Astrocyte of the spinal cord (primary cell): ENCODE measurements at regions not wholly inside any gene's neighbourhood (a gene's known extent, or its start where the extent isn't known, plus 50 kb on each side); places are given as distances from the start of the nearest gene placed in this dataset.
A peak's percentile ranks its signal among the peaks of the same experiment; 100 is the strongest.

ENCODE experiments used
- DNase-seq: peaks from one replicate; pipeline ENCODE4 v3.0.0; 2011; ENCODE audit warnings: low read depth, low spot score
- H3K4me3 ChIP-seq: 2 replicates; pipeline ENCODE4 v1.5.1; 2011; ENCODE audit warnings: low read depth, mild to moderate bottlenecking, low read length, moderate library complexity
- in situ Hi-C: cut with HindIII; loops from 2 replicates; pipeline ENCODE4 v1.10.0; 2017; ENCODE audit warnings: low sequenced_read_pairs
- TF ChIP-seq, protein P1 (sequence below): IDR thresholded peaks from 2 replicates; pipeline ENCODE4 v1.5.1; 2012; ENCODE audit warnings: low read depth, mild to moderate bottlenecking, low read length, inconsistent platforms

DNA sequence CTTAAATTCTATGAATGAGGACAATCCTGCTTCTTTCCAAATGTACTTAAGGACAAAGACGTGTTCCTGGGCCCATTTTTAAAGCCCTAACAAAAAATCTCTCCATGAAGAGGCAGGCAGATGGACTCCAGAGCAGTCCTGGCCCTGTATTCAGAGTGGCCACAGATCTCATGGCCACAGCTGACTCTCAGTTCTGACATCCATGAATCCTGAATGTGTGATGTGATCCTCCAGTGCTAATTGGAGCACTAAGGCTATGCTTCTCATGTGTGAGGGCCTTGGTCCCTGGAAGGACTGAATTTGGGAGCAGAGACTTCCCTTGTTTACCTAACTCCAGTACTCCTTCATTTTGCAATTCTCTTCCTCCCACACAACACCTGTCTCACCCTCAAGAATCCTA is 373.0 kb downstream of the AGTPBP1 start:
- in situ Hi-C loops: no loop called here
- TF ChIP-seq, protein P1, sequence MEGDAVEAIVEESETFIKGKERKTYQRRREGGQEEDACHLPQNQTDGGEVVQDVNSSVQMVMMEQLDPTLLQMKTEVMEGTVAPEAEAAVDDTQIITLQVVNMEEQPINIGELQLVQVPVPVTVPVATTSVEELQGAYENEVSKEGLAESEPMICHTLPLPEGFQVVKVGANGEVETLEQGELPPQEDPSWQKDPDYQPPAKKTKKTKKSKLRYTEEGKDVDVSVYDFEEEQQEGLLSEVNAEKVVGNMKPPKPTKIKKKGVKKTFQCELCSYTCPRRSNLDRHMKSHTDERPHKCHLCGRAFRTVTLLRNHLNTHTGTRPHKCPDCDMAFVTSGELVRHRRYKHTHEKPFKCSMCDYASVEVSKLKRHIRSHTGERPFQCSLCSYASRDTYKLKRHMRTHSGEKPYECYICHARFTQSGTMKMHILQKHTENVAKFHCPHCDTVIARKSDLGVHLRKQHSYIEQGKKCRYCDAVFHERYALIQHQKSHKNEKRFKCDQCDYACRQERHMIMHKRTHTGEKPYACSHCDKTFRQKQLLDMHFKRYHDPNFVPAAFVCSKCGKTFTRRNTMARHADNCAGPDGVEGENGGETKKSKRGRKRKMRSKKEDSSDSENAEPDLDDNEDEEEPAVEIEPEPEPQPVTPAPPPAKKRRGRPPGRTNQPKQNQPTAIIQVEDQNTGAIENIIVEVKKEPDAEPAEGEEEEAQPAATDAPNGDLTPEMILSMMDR: no peak
- no peak overlapping the region for H3K4me3 ChIP-seq
- DNase-seq: no peak

DNA sequence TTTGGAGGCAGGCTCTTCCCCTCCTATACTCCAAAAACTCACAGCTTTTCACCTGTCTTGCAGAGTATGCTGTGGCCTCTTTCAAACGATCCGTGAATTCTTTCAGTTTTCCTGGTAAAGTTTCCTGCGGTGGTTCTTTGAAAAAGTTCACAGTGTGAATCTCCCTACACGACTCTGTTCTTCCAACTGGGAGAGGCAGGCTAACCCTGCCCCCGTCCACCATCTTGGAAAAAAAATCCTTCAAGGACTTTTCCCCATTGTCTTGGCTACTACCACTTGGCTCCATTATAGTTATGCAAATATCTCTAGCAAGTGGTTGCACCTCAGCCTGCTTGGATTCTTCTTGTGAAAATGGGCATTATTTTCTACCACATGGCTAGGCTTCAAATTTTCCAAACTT is 382.6 kb downstream of the AGTPBP1 start:
- in situ Hi-C loops: no loop called here
- TF ChIP-seq, protein P1: no peak
- H3K4me3 ChIP-seq: no peak overlapping the region
- no peak for DNase-seq

DNA sequence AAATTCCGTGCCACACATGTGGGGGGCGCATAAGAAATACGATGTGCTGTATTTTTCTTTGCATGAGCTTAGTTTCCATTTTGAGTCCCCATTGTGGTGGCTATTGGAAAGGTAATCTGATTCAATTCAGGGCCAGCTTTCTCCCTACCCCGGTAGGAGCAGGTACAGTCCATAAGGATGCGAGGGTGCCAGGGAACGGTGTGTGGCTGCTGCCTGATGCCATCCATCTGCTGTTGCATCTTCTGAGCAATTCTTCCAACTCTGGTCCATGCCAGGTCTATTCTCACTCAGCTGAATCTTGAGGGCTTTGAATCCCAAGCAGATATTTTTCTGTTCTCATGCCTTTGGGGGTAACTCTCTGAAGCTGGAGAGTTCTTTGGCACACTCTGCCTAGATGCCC is 392.7 kb downstream of the AGTPBP1 start:
- no peak for DNase-seq

DNA sequence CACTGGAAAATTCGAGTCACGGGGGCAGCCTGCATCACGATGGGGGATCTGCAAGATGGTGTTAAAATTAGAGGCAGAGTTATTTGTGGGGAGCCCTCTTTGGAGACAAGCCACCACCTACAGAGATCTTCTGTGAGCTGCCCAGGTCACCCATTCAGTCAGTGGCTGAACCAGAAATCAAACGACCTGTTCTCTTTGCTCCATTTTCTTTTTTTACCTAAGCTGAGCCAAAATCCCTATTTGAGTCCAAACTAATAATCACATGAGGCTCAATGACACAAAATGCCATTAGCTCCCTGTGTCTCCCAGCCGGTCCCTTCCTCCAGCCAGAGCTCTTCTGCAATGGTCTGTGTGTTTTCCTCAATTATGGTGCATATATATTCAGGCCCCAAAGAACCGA is 394.2 kb downstream of the AGTPBP1 start:
- H3K4me3 ChIP-seq: no peak overlapping the region

More for the DNA sequence above, 392.7 kb downstream of the AGTPBP1 start:
- no peak overlapping the region for H3K4me3 ChIP-seq
- TF ChIP-seq, protein P1: no peak
- in situ Hi-C loops: no loop called here

DNA sequence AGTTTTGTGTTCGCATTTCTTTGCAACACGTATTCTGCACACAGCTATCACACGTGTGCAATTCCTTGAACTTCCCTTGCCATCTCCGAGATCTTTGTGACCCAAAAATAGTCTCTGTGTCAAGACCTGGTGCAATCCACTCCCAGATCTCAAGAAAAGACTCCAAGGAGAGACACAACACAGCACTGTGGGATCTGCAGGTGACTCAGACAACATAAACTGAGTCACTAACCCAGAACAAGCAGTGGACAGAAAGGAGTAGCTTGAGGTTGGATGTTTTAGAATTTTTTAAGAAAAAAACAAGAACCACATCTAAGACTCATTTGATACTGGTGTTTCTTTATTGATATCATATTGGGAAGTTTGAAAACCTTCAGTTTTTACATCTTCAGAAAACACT is 396.9 kb downstream of the AGTPBP1 start:
- peak; percentile 22 for DNase-seq
- TF ChIP-seq, protein P1: no peak
- in situ Hi-C loops: no loop called here
- H3K4me3 ChIP-seq: no peak overlapping the region

More for the DNA sequence above, 394.2 kb downstream of the AGTPBP1 start:
- in situ Hi-C loops: no loop called here
- TF ChIP-seq, protein P1: no peak
- no peak for DNase-seq

DNA sequence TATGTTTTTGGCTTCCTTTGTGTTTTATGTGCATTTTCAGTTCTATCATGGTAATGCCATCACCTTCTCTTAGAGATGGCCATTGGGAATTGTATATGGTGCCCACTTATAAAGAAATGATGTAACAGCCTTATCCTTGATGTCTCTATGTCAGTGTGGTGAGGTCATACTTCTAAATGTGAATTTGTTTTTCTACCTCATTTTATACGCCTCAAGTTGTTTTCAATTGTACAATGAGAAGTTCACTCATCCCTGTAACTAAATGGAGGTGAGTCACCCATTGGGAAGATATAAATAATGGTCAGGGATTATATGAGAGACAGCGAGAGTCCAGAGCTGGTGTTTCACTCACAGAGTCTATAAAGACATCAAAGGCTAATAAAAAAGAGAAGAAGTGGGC is 402.4 kb downstream of the AGTPBP1 start:
- TF ChIP-seq, protein P1: no peak
- in situ Hi-C loops: no loop called here
- H3K4me3 ChIP-seq: no peak overlapping the region
- DNase-seq: peak; percentile 6

DNA sequence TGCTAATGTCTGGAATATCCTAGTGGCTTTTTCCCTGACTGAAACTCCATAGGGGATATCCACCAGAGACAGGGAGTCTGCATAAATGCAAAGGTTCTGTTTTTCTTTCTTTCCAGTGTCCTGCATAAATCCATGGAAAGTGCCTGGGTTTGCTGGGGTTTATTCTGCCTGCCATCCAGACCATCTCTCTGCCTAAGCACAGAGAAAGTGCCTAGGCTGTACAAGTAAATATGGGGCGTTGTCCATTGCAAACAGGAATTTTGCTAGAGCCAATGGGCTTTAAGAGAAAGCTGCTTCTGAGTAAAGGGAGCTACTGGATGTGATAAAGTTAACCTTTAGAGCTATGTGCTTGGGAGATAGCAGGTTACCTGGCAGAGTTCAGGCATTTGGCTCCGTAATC is 407.5 kb downstream of the AGTPBP1 start:
- in situ Hi-C loops: no loop called here
- H3K4me3 ChIP-seq: no peak overlapping the region
- TF ChIP-seq, protein P1: no peak
- no peak for DNase-seq
